Urothelium cell line (cell line): ENCODE measurements at regions not wholly inside any gene's neighbourhood (a gene's known extent, or its start where the extent isn't known, plus 50 kb on each side); places are given as distances from the start of the nearest gene placed in this dataset.
"Not testable (repeated sequence)": the region's sequence is repeated elsewhere in the genome, so short reads cannot be mapped to it uniquely, and the experiment has no call there.

Experiments used
- DNase-seq: peaks from one replicate; pipeline ENCODE4 v3.0.0; 2011; ENCODE audit warnings: low spot score, mixed read lengths
- FAIRE-seq: peaks from 2 replicates; lab custom pipeline; 2011; peaks lifted over from hg19 to GRCh38; lab: Jason Lieb, UNC

GRCh38 chr5:56313596-56313995, 80.5 kb upstream of the ANKRD55 start:
- no peak for DNase-seq
- no peak for FAIRE-seq

- DNase-seq (no peak), FAIRE-seq (no peak)
Observed at GRCh38 chr5:56313004-56313531, 79.9 kb upstream of the ANKRD55 start.

GRCh38 chr5:56311306-56311905, 78.3 kb upstream of the ANKRD55 start:
- DNase-seq (no peak), FAIRE-seq (no peak)

GRCh38 chr5:56310711-56311204, 77.6 kb upstream of the ANKRD55 start:
- DNase-seq (no peak), FAIRE-seq (no peak)

GRCh38 chr5:56309262-56309826, 76.2 kb upstream of the ANKRD55 start:
- DNase-seq (no peak), FAIRE-seq (no peak)

GRCh38 chr5:56307714-56308333, 74.7 kb upstream of the ANKRD55 start:
- DNase-seq (no peak), FAIRE-seq (no peak)

GRCh38 chr5:56306433-56307150, 73.5 kb upstream of the ANKRD55 start:
- FAIRE-seq, result no peak
- DNase-seq, result no peak

- FAIRE-seq, result no peak
- DNase-seq, result no peak
Observed at GRCh38 chr5:56305001-56305950, 72.1 kb upstream of the ANKRD55 start.

- FAIRE-seq (no peak), DNase-seq (no peak)
Observed at GRCh38 chr5:56303511-56303910, 70.4 kb upstream of the ANKRD55 start.

- no peak for FAIRE-seq
- no peak for DNase-seq
Observed at GRCh38 chr5:56302027-56302426, 68.9 kb upstream of the ANKRD55 start.

GRCh38 chr5:56301069-56301468, 67.9 kb upstream of the ANKRD55 start:
- DNase-seq (no peak), FAIRE-seq (no peak)

GRCh38 chr5:56299212-56299611, 66.1 kb upstream of the ANKRD55 start:
- FAIRE-seq, result no peak

GRCh38 chr5:56298336-56299090, 65.4 kb upstream of the ANKRD55 start:
- FAIRE-seq (no peak), DNase-seq (no peak)

More at GRCh38 chr5:56299212-56299611, 66.1 kb upstream of the ANKRD55 start:
- no peak for DNase-seq

- FAIRE-seq (no peak), DNase-seq (no peak)
Observed at GRCh38 chr5:56297851-56298250, 64.7 kb upstream of the ANKRD55 start.

GRCh38 chr5:56295311-56295710, 62.2 kb upstream of the ANKRD55 start:
- not testable (repeated sequence) for DNase-seq, FAIRE-seq

GRCh38 chr5:56294354-56294753, 61.2 kb upstream of the ANKRD55 start:
- no peak for FAIRE-seq
- DNase-seq, result no peak

GRCh38 chr5:56292874-56293273, 59.7 kb upstream of the ANKRD55 start:
- not testable (repeated sequence) for DNase-seq, FAIRE-seq

- no peak for FAIRE-seq
- no peak for DNase-seq
Observed at GRCh38 chr5:56291661-56292374, 58.7 kb upstream of the ANKRD55 start.
